ENCODE measurements at regions not wholly inside any gene's neighbourhood (a gene's known extent, or its start where the extent isn't known, plus 50 kb on each side); places are given as distances from the start of the nearest gene placed in this dataset.

GRCh38 chr15:26015516-26016075 lies 152.5 kb upstream of the ATP10A start:
- no peak for TF ChIP-seq CTCF (IDR thresholded peaks at IDR 0.05)
- no peak for TF ChIP-seq POLR2A (IDR thresholded peaks at IDR 0.05)
- TF ChIP-seq POLR2AphosphoS5 (IDR thresholded peaks at IDR 0.05), result no peak

Measured in prostate gland (tissue), 2 donors.